ENCODE measurements at regions not wholly inside any gene's neighbourhood (a gene's known extent, or its start where the extent isn't known, plus 50 kb on each side); places are given as distances from the start of the nearest gene placed in this dataset.
A peak's percentile ranks its signal among the peaks of the same experiment; 100 is the strongest.

DNA sequence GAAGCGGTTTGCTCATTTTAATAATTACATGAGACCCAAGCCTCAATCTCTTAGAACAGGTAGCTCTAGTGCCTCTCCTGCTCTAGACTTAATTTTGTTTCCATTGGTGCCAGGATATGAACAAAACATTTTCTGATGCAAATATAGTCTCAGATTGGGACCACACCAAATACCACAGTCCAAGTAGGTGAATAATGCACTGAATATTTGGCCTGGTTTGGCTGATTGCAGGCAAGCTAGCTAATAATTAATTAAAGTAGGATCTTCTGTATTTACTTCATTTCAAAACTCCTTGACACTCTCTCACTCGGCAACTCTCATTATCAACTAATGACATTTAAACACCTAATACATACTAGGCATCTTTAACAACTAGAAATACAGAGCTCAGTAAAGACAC is 219.6 kb downstream of the LTN1 start:
- WGBS, 5 donors: 59 to 70% (median 60%) methylated on average over 2 of the region's 2 CpGs
- no peak for DNase-seq
- Histone ChIP-seq H3K36me3 (no peaks in the 10 kb centered on the region), H3K4me1 (peaks cover 12 to 39% (median 18%) of the 10 kb centered on the region in 4 donors), H3K27me3 (no peaks in the 10 kb centered on the region), H3K4me3 (no peak overlapping the region), H3K9me3 (no peaks in the 10 kb centered on the region), H3K27ac (peak overlapping the region in 2 of 5 donors; percentile 65 to 69)
- TF ChIP-seq, protein P1, sequence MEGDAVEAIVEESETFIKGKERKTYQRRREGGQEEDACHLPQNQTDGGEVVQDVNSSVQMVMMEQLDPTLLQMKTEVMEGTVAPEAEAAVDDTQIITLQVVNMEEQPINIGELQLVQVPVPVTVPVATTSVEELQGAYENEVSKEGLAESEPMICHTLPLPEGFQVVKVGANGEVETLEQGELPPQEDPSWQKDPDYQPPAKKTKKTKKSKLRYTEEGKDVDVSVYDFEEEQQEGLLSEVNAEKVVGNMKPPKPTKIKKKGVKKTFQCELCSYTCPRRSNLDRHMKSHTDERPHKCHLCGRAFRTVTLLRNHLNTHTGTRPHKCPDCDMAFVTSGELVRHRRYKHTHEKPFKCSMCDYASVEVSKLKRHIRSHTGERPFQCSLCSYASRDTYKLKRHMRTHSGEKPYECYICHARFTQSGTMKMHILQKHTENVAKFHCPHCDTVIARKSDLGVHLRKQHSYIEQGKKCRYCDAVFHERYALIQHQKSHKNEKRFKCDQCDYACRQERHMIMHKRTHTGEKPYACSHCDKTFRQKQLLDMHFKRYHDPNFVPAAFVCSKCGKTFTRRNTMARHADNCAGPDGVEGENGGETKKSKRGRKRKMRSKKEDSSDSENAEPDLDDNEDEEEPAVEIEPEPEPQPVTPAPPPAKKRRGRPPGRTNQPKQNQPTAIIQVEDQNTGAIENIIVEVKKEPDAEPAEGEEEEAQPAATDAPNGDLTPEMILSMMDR (IDR thresholded peaks at IDR 0.05): no peak
- no peak for TF ChIP-seq POLR2A (IDR thresholded peaks at IDR 0.05)
- TF ChIP-seq POLR2AphosphoS5 (IDR thresholded peaks at IDR 0.05): no peak
- no peak for TF ChIP-seq EP300 (IDR thresholded peaks at IDR 0.05)
- intact Hi-C loops (cut with DNase I; ENCODE audit: low total_unique reads): no loop called here

DNA sequence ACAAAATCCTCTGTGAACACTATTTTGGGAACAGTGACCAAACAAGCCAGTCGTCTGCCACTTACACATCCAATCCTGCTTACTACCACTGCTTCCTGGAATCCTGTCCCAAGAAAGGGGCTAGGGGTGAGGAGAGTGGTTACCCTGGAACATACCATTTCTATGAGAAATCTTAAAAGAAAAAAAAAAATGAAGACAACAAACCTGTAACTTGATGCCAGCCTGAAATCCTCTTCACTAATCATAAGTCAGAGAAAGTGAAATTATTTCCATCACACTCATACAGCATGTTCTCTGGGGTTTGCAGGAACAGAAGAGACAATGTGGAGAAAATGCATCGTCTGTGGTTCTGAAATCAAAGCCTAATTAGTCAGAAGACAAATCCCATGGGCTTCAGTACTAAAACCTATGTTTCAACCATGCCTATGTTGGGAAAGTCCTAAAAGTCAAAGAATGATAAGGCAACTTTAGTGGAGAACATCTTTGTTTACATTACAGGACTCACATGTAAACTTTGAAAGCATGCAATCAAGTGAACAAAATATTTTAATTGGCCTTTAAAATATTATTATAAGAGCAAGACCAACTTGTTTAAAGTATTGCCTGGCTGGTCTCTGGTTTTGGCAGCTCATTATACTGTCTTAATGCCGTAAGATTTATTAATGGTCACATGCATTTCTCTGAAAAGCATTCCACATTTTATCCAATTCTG is 220.7 kb downstream of the LTN1 start:
- no peak overlapping the region for H3K4me3 ChIP-seq
- TF ChIP-seq, protein P1 (IDR thresholded peaks at IDR 0.05): no peak
- peak in 1 of 3 donors; percentile 24 for TF ChIP-seq POLR2AphosphoS5 (IDR thresholded peaks at IDR 0.05)
- no peaks in the 10 kb centered on the region for H3K27me3 ChIP-seq
- peak overlapping the region; percentile 24 to 69 (median 45) for H3K27ac ChIP-seq
- 51 to 69% (median 64%) methylated on average over 3 of the region's 3 CpGs for WGBS, 5 donors
- no peak for DNase-seq
- H3K9me3 ChIP-seq: no peaks in the 10 kb centered on the region
- intact Hi-C loops (cut with DNase I; ENCODE audit: low total_unique reads): no loop called here
- H3K4me1 ChIP-seq: peaks cover 12 to 39% (median 18%) of the 10 kb centered on the region in 4 donors
- no peaks in the 10 kb centered on the region for H3K36me3 ChIP-seq

DNA sequence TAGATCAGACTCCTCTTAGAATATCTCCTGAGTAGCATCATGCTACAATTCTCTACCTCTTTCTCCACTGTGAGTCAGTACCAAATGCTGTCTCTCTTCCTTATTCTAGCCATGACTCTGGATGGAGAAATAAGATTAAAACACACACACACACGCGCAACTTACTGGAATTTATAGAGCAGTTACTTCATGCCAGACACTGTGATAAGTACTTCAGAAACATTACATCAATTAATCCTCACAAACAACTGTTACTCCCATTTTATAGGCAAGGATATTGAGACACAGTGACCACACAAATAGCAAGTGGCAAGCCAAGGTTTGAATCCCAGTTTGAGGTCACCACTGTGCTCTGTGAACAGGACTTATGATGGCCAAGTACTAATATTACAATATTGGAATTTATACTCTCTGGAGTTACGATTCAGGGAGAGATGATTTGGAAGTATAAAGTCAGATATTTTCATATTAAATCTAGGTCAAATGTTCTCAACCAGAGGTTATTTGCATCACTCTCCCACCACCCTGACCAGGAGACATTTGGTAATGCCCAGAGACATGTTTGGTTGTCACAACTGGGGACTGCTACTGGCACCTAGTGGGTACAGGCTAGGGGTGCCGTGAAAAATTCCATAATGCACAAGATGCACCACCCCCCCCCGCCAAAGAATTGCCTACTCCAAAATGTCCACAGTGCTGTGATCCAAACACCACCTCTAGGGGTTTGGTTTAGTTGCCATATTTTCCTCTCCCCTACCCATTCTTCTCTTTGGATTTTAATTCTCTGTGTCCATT is 221.6 kb downstream of the LTN1 start:
- Histone ChIP-seq H3K4me1 (peaks cover 12 to 39% (median 18%) of the 10 kb centered on the region in 4 donors), H3K27me3 (no peaks in the 10 kb centered on the region), H3K36me3 (no peaks in the 10 kb centered on the region), H3K9me3 (no peaks in the 10 kb centered on the region), H3K27ac (peak overlapping the region in 4 of 5 donors; percentile 24 to 69 (median 52)), H3K4me3 (no peak overlapping the region)
- WGBS, 5 donors: 82 to 92% (median 88%) methylated on average over 5 of the region's 5 CpGs
- intact Hi-C loops (cut with DNase I; ENCODE audit: low total_unique reads): no loop called here
- DNase-seq: no peak
- TF ChIP-seq POLR2AphosphoS5 (IDR thresholded peaks at IDR 0.05) (peak in 1 of 3 donors; percentile 22), POLR2A (IDR thresholded peaks at IDR 0.05) (no peak), EP300 (IDR thresholded peaks at IDR 0.05) (no peak)
- TF ChIP-seq, protein P1 (IDR thresholded peaks at IDR 0.05): no peak

DNA sequence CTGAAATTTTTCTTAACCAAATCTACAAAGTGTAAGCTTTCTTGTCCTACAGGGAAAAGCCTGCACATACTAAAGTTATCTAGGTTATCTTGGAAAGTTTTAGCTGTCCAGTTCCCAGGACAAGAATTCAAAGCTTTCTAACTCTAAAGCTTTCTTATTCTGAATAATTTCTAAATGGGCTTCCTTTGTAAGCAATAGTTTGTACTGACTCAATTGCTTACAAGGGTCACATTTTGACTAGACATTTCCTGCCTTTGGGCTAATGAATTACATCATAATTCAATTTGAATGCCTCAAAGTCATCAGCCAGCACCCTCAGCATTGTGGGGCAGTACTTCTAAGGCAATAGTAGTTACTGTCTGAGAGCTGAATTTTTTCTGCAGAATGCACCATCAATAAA is 223.0 kb downstream of the LTN1 start:
- intact Hi-C loops (cut with DNase I; ENCODE audit: low total_unique reads): no loop called here
- no peak for TF ChIP-seq POLR2A (IDR thresholded peaks at IDR 0.05)
- TF ChIP-seq, protein P1 (IDR thresholded peaks at IDR 0.05): no peak
- no peak for TF ChIP-seq POLR2AphosphoS5 (IDR thresholded peaks at IDR 0.05)
- no peak for TF ChIP-seq EP300 (IDR thresholded peaks at IDR 0.05)
- H3K4me3 ChIP-seq: no peak overlapping the region
- peak overlapping the region in 2 of 5 donors; percentile 65 to 69 for H3K27ac ChIP-seq
- peaks cover 0 to 6% (median 0%) of the 10 kb centered on the region in 4 donors for H3K9me3 ChIP-seq
- H3K36me3 ChIP-seq: no peaks in the 10 kb centered on the region
- no peaks in the 10 kb centered on the region for H3K27me3 ChIP-seq
- no peak for DNase-seq
- peaks cover 12 to 39% (median 18%) of the 10 kb centered on the region in 4 donors for H3K4me1 ChIP-seq
